Naive thymus-derived CD8-positive, alpha-beta T cell (primary cell): ENCODE measurements at regions not wholly inside any gene's neighbourhood (a gene's known extent, or its start where the extent isn't known, plus 50 kb on each side); places are given as distances from the start of the nearest gene placed in this dataset.

Source experiments
- ATAC-seq, 2 donors: fragments of 150-1000 bp; cut with Tn5 transposase in 1 of 2; sonication (Bioruptor Pico), chemical (Tn5 transposase) in 1 of 2; 1 replicate in 1 of 2; 2 replicates in 1 of 2; pipeline ENCODE4 v1.10.0; 2021; ENCODE audit warnings: mild to moderate bottlenecking in 2 of 2, moderate library complexity in 2 of 2
- POLR2A ChIA-PET: fragments of 350-600 bp; sonication (Branson Sonifier 250); formaldehyde crosslinking; loops from one replicate; lab custom pipeline; 2021; ENCODE audit warnings: antibody characterized with exemption; lab: Charles Lee
- DNase-seq, 10 donors: peaks; one replicate each; pipeline versions ENCODE4 v3.0.0 to v3.0.0-alpha.2; 2020 to 2022
- H3K27ac Mint-ChIP-seq, 10 donors: one replicate each; pipeline ENCODE4 v1.8.0; 2020 to 2022; ENCODE audit warnings: mild to moderate bottlenecking in 10 of 10, mixed read lengths in 10 of 10, moderate library complexity in 4 of 10, inconsistent platforms in 1 of 10
- H3K27me3 Mint-ChIP-seq, 5 donors: one replicate each; pipeline ENCODE4 v1.8.0; 2021 to 2022; ENCODE audit warnings: mixed read lengths in 5 of 5
- H3K36me3 Mint-ChIP-seq, 3 donors: one replicate each; pipeline ENCODE4 v1.8.0; 2020 to 2022; ENCODE audit warnings: mixed read lengths in 3 of 3, mild to moderate bottlenecking in 2 of 3, inconsistent platforms in 1 of 3
- H3K4me1 Mint-ChIP-seq, 4 donors: one replicate each; pipeline ENCODE4 v1.8.0; 2021 to 2022; ENCODE audit warnings: mixed read lengths in 4 of 4
- H3K4me3 Mint-ChIP-seq, 10 donors: one replicate each; pipeline ENCODE4 v1.8.0; 2020 to 2022; ENCODE audit warnings: mild to moderate bottlenecking in 10 of 10, mixed read lengths in 10 of 10, moderate library complexity in 6 of 10, inconsistent platforms in 1 of 10
- H3K9me3 Mint-ChIP-seq, 9 donors: one replicate each; pipeline ENCODE4 v1.8.0; 2020 to 2022; ENCODE audit warnings: mixed read lengths in 9 of 9, mild to moderate bottlenecking in 3 of 9, inconsistent platforms in 1 of 9, moderate library complexity in 1 of 9

GRCh38 chr2:174654419-174654941, 56.9 kb upstream of the WIPF1 start:
- Mint-ChIP-seq H3K9me3 (peaks cover 0 to 16% (median 4%) of the 10 kb centered on the region in 9 donors), H3K4me3 (no peak overlapping the region), H3K27me3 (no peaks in the 10 kb centered on the region), H3K4me1 (peaks cover 19 to 41% (median 32%) of the 10 kb centered on the region in 4 donors), H3K36me3 (peaks cover 12 to 20% (median 16%) of the 10 kb centered on the region in 3 donors), H3K27ac (peak overlapping the region in 2 of 10 donors; percentile 7 to 8)
- DNase-seq (no peak), ATAC-seq (no peak)
- POLR2A ChIA-PET, result no interaction called here

GRCh38 chr2:174648896-174649295, 51.3 kb upstream of the WIPF1 start:
- H3K27me3 Mint-ChIP-seq, result no peaks in the 10 kb centered on the region
- H3K4me1 Mint-ChIP-seq, result peaks cover 7 to 15% (median 12%) of the 10 kb centered on the region in 4 donors
- H3K27ac Mint-ChIP-seq, result no peak overlapping the region
- POLR2A ChIA-PET, result interaction anchor here (0.6 kb wide), 1 partner anchor 16 kb away, joined by 5 read pairs; no protein-coding TSS in a partner anchor
- H3K9me3 Mint-ChIP-seq, result peaks cover 0 to 22% (median 4%) of the 10 kb centered on the region in 9 donors
- DNase-seq (no peak), ATAC-seq (no peak)
- H3K4me3 Mint-ChIP-seq, result no peak overlapping the region
- peaks cover 3 to 21% (median 17%) of the 10 kb centered on the region in 3 donors for H3K36me3 Mint-ChIP-seq
